ENCODE measurements at regions not wholly inside any gene's neighbourhood (a gene's known extent, or its start where the extent isn't known, plus 50 kb on each side); places are given as distances from the start of the nearest gene placed in this dataset.
"Not testable (repeated sequence)": the region's sequence is repeated elsewhere in the genome, so short reads cannot be mapped to it uniquely, and the experiment has no call there.

- DNase-seq (ENCODE audit: low spot score), result not testable (repeated sequence)
These were observed 84.5 kb downstream of the IDS start for GRCh38 chrX:149420566-149420965.

DNA sequence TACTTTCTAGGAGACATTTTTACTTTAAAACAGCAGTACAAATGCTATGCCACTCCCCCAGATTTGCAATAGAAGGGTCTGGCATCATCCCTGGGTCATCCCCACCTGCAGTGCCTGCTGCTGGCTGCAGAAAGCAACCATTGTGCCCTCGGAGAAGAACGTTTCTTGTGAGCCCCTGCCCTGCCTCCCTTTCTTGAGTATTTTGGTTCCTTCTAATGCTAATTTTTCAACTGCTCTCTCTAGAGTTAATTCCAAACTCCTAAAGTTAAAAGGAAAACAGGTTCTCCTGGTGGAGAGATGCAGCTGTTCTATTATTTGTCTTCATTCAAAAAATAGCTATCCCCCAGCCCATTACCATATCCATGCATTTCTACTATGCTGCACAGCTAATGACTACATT lies 107.1 kb downstream of the IDS start:
- no peak for DNase-seq (ENCODE audit: low spot score)

GRCh38 chrX:149392921-149393320 lies 112.2 kb downstream of the IDS start:
- no peak for DNase-seq (ENCODE audit: low spot score)

DNA sequence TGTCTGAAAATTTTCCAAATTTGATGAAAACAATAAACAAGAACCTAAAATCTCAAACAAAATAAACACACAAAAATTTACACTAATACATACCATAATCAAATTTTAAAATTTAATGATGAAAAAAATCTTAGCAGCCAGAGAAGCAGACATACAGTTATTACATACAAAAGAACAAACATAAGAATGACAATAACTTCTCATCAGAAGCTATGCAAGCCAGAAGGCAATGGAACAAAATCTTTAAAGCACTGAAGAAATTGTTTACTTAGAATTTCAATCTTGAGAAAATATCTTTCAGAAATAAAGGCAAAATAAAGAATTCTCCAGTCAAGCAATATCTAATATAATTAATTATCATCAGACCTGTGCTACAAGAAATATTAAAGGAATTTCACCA lies 121.3 kb downstream of the IDS start:
- DNase-seq (ENCODE audit: low spot score), result no peak

DNA sequence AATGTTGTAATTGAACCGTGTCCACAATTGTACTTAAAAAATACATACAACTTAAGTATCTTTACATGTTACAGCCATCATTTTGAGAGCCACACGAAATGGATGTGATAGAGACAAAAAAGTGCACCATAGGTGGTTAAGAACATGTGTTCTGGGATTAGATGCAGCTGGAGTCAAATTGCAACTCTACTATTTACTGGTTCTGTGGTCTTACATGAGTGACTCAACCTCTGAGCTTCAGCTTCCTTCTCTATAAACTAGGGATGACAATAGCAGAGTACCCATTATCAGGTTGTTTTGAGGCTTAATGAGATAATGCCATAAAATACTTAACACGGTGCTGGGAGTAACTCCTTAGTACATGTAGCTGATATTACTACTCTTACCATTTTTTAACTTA lies 130.4 kb downstream of the IDS start:
- DNase-seq (ENCODE audit: low spot score), result peak; percentile 56

DNA sequence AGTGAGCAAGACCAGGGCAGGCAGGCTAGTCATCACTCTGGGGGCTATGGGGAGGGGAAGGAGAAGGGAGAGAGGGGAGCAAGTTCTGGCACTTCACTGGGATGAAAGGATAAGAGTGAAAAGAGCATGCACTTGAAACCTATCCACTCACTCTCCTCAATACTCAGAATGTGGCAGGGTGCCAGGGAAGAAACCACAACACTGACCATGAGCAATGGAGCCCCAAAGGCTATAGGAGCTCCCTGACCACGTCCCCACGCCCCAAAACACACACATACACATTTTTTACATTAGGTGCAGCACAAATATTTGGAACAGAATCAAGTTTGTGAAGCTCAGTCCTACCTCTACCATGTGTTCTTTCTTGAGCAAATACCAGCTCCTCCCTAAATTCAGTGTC lies 132.2 kb downstream of the IDS start:
- peak; percentile 24 for DNase-seq (ENCODE audit: low spot score)

- DNase-seq (ENCODE audit: low spot score), result no peak
These were observed 133.1 kb downstream of the IDS start for GRCh38 chrX:149371986-149372385.

GRCh38 chrX:149370097-149370496 lies 135.0 kb downstream of the IDS start:
- no peak for DNase-seq (ENCODE audit: low spot score)

DNA sequence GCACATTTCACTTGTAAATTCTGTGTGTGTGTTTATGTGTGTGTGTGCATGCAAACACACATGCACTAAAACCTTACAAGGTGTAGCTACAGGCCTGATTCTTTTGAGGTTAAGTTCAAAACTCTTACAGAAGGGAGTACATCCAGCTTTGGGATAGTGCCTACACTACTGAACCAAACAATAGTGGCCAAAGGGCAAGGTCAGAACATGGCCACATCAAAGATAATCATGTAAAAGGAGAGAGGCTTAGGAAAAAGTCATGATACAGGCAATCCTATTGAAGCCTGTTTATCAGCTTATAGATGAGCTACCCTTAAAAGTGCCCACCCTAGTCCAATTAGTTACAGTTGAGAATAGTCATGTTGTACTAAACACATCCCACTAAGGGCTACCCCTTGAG lies 139.6 kb downstream of the IDS start:
- no peak for DNase-seq (ENCODE audit: low spot score)

GRCh38 chrX:149365061-149365460 lies 140.0 kb downstream of the IDS start:
- DNase-seq (ENCODE audit: low spot score), result peak; percentile 65

DNA sequence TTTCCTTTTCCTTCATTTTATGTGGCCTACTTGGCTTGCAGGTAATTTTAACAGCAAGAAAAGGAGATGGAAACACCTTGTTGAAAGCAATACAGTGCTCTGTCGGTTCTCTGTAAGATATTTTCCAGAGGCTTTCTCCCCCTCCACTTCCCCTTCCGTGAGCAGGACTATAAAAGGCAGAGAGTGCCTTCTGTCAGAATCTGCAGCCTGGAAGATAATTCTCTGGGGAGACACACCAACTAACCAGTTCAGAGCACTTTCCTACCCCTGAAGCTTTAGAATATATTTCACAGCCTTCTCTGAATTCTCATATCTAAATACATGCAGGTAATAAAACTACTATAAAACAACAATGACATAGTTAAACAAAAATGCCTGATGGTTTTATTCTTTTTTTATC lies 141.1 kb downstream of the IDS start:
- no peak for DNase-seq (ENCODE audit: low spot score)

DNA sequence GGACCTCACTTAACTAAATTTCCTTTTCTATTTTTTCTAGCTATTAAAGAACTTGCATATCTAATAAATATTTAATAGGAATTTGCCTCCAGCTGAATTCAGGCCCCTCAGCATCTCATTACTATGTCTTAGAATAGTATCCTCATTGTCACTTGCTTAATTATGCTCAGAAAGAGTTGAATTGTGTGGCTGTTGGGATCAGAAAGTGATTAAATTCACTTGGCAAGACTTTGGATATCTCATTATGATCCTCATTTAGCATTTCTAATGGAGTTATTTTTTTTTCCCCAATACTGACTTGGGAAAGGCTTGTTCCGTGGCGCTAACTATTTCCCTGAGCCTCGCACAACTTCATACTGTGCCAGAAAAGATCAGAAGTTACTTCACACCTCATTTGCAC lies 158.8 kb downstream of the IDS start:
- DNase-seq (ENCODE audit: low spot score), result no peak

GRCh38 chrX:149322316-149322715 lies 182.8 kb downstream of the IDS start:
- DNase-seq (ENCODE audit: low spot score), result no peak

DNA sequence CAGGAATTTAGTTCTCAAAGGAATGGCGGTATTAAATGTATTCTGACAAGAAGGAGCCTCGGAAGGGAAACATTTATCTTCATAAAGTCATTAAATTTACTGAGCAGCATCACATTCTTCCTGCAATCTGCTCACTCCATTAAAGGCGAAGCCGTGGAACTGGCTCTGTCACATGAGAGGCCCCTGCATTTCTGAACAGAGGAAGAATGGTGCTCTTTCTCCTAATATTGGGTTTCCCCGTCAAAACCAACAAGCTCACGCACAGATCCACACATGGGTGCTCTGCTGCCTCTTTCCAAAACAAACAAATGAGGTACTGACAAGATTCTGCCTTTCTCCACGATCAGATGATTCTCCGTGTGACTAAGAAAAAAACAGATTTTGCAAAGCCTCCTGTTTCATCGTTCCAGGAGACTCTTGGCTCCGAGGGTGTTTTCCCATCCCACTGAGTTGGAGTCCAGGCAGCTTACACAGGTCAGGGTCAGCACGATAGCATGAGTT lies 191.2 kb downstream of the IDS start:
- peak; percentile 49 for DNase-seq (ENCODE audit: low spot score)

- peak; percentile 79 for DNase-seq (ENCODE audit: low spot score)
These were observed 192.1 kb downstream of the IDS start for GRCh38 chrX:149312988-149313387.

DNA sequence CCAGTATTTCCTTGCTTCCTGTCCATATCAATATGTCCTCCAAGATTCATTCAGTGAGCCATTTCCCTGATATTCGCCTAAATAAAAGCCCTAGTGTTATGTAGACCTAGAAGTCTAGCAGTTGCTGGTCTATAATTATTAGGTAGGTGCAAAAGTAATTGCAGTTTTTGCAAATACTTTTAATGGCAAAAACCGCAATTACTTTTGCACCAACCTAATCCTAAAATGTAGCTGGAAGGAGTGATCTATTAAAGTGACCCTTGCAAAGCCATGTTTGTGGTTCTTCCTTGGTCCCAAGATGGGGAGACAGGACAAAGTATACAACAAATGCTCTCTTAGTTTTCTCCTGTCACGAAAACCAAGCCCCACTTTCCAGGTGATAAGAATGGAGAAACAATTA lies 193.0 kb downstream of the IDS start:
- DNase-seq (ENCODE audit: low spot score), result no peak

- DNase-seq (ENCODE audit: low spot score), result no peak
These were observed 202.4 kb downstream of the IDS start for GRCh38 chrX:149302705-149303104.

- DNase-seq (ENCODE audit: low spot score), result no peak
These were observed 207.0 kb downstream of the IDS start for GRCh38 chrX:149298111-149298510.

DNA sequence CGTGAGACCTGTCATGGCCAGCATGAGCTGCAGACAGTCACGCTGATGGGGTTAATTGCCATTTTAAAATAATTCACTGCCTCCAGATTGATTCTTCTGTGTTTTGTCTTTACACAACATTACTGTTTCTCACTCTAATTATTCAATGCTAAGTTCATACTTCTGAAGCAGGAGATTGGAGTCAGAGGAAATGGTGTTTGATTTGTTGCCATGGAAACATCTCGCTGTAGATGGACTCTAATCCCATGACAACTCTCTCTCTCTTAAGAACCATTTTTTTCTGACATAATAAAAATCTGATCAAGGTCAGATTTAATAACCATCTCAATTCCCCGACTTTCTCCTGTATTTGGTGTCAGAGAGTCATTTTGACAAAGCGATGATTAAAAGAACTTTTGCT lies 209.0 kb downstream of the IDS start:
- no peak for DNase-seq (ENCODE audit: low spot score)

- peak; percentile 41 for DNase-seq (ENCODE audit: low spot score)
These were observed 218.2 kb downstream of the IDS start for GRCh38 chrX:149286940-149287349.

DNA sequence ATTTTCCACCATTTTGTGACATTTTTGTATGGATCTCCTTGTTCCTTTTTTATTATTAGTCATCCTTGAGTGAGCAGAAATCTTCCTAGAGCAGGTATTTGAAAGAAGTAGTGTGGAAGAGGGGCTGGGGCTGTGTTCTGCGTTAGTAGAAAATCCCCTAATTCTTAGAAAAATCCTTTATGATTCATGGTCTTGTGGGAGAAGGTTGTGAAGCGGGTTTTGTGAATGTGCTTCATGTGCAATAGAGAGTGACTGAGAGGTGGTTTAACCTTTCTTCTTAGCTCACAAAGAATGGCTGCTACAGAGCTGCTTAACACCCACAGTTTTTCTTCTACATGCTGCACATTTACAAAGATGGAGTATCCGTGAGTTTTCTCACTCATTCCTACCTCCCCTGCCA lies 220.5 kb downstream of the IDS start:
- no peak for DNase-seq (ENCODE audit: low spot score)

GRCh38 chrX:149283853-149284252 lies 221.3 kb downstream of the IDS start:
- no peak for DNase-seq (ENCODE audit: low spot score)

DNA sequence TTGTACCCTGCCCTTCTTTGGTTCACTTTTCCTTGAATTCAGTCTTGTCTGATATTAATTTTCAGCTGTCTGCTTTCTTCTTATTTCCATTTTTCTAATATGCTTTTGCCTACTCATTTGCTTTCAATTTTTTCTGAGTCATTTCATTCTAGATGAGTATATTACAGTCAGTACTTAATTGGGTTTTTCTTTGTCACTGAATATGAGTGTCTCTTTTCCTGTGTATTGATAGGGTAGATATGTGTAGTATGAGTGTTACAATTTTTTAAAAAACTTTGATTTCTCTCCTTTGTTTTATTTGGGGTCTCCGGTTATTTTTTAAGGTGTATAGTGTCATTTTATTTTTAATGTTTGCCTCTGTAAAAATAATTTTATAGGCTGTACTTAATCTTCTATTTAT lies 222.2 kb downstream of the IDS start:
- no peak for DNase-seq (ENCODE audit: low spot score)

GRCh38 chrX:149280011-149280410 lies 225.1 kb downstream of the IDS start:
- no peak for DNase-seq (ENCODE audit: low spot score)

- no peak for DNase-seq (ENCODE audit: low spot score)
These were observed 229.3 kb downstream of the IDS start for GRCh38 chrX:149275836-149276235.

Measured in A172 (cell line).